ENCODE measurements at regions not wholly inside any gene's neighbourhood (a gene's known extent, or its start where the extent isn't known, plus 50 kb on each side); places are given as distances from the start of the nearest gene placed in this dataset.

- DNase-seq (ENCODE audit: low read depth in 2 of 2): peak; percentile 83 to 96
- Histone ChIP-seq H2AFZ (ENCODE audit: low read length) (no peak overlapping the region), H3K4me1 (ENCODE audit: control insufficient read depth, extremely low read depth, insufficient read depth, low read length) (peaks cover 2% of the 10 kb centered on the region), H3K4me3 (replicated peaks in 1 of 4; ENCODE audit: control extremely low read depth in 1 of 4, insufficient read depth in 1 of 4, low read depth in 3 of 4, low read length in 4 of 4) (no peak overlapping the region), H3K9me3 (ENCODE audit: control insufficient read depth, insufficient read depth, low read depth, low read length) (no peaks in the 10 kb centered on the region), H3K4me2 (ENCODE audit: extremely low read depth, insufficient read depth, low read length) (no peak overlapping the region), H3K27me3 (ENCODE audit: control insufficient read depth, insufficient read depth, low read length) (no peaks in the 10 kb centered on the region), H3K27ac (ENCODE audit: insufficient read depth, low read length) (no peak overlapping the region), H3K36me3 (ENCODE audit: control insufficient read depth, insufficient read depth, low read length) (no peaks in the 10 kb centered on the region), H4K20me1 (ENCODE audit: control insufficient read depth, extremely low read depth, insufficient read depth, low read length) (no peaks in the 10 kb centered on the region), H3K79me2 (ENCODE audit: control insufficient read depth, insufficient read depth, low read length) (no peaks in the 10 kb centered on the region), H3K9ac (ENCODE audit: insufficient read depth, low read length) (no peak overlapping the region)
- TF ChIP-seq EZH2 (IDR thresholded peaks at IDR 0.05; ENCODE audit: low read length, missing control alignments) (no peak), CTCF (conservative IDR thresholded peaks at IDR 0.05 in 1 of 2, IDR thresholded peaks at IDR 0.05 in 1 of 2; ENCODE audit: low read depth in 1 of 2, low read length in 2 of 2) (no peak)
These were observed 85.1 kb upstream of the ARHGAP5 start for GRCh38 chr14:31992011-31992447.

- no peaks in the 10 kb centered on the region for H3K9me3 ChIP-seq (ENCODE audit: control insufficient read depth, insufficient read depth, low read depth, low read length)
- no peaks in the 10 kb centered on the region for H3K27me3 ChIP-seq (ENCODE audit: control insufficient read depth, insufficient read depth, low read length)
- H3K4me1 ChIP-seq (ENCODE audit: control insufficient read depth, extremely low read depth, insufficient read depth, low read length): peaks cover 2% of the 10 kb centered on the region
- H2AFZ ChIP-seq (ENCODE audit: low read length): no peak overlapping the region
- H3K4me2 ChIP-seq (ENCODE audit: extremely low read depth, insufficient read depth, low read length): no peak overlapping the region
- no peaks in the 10 kb centered on the region for H3K36me3 ChIP-seq (ENCODE audit: control insufficient read depth, insufficient read depth, low read length)
- peak in 1 of 2 donors; percentile 70 for DNase-seq (ENCODE audit: low read depth in 2 of 2)
- H4K20me1 ChIP-seq (ENCODE audit: control insufficient read depth, extremely low read depth, insufficient read depth, low read length): no peaks in the 10 kb centered on the region
- no peak overlapping the region for H3K4me3 ChIP-seq (replicated peaks in 1 of 4; ENCODE audit: control extremely low read depth in 1 of 4, insufficient read depth in 1 of 4, low read depth in 3 of 4, low read length in 4 of 4)
- TF ChIP-seq EZH2 (IDR thresholded peaks at IDR 0.05; ENCODE audit: low read length, missing control alignments) (no peak), CTCF (conservative IDR thresholded peaks at IDR 0.05 in 1 of 2, IDR thresholded peaks at IDR 0.05 in 1 of 2; ENCODE audit: low read depth in 1 of 2, low read length in 2 of 2) (no peak)
- no peaks in the 10 kb centered on the region for H3K79me2 ChIP-seq (ENCODE audit: control insufficient read depth, insufficient read depth, low read length)
- no peak overlapping the region for H3K27ac ChIP-seq (ENCODE audit: insufficient read depth, low read length)
- H3K9ac ChIP-seq (ENCODE audit: insufficient read depth, low read length): no peak overlapping the region
These were observed 83.6 kb upstream of the ARHGAP5 start for GRCh38 chr14:31993521-31993951.

- Histone ChIP-seq H2AFZ (ENCODE audit: low read length) (no peak overlapping the region), H3K4me3 (replicated peaks in 1 of 4; ENCODE audit: control extremely low read depth in 1 of 4, insufficient read depth in 1 of 4, low read depth in 3 of 4, low read length in 4 of 4) (no peak overlapping the region), H3K9me3 (ENCODE audit: control insufficient read depth, insufficient read depth, low read depth, low read length) (no peaks in the 10 kb centered on the region), H3K9ac (ENCODE audit: insufficient read depth, low read length) (no peak overlapping the region), H3K36me3 (ENCODE audit: control insufficient read depth, insufficient read depth, low read length) (no peaks in the 10 kb centered on the region), H4K20me1 (ENCODE audit: control insufficient read depth, extremely low read depth, insufficient read depth, low read length) (no peaks in the 10 kb centered on the region), H3K27ac (ENCODE audit: insufficient read depth, low read length) (no peak overlapping the region), H3K4me2 (ENCODE audit: extremely low read depth, insufficient read depth, low read length) (no peak overlapping the region), H3K79me2 (ENCODE audit: control insufficient read depth, insufficient read depth, low read length) (no peaks in the 10 kb centered on the region), H3K27me3 (ENCODE audit: control insufficient read depth, insufficient read depth, low read length) (no peaks in the 10 kb centered on the region), H3K4me1 (ENCODE audit: control insufficient read depth, extremely low read depth, insufficient read depth, low read length) (peaks cover 2% of the 10 kb centered on the region)
- peak in 1 of 2 donors; percentile 82 for DNase-seq (ENCODE audit: low read depth in 2 of 2)
- TF ChIP-seq CTCF (conservative IDR thresholded peaks at IDR 0.05 in 1 of 2, IDR thresholded peaks at IDR 0.05 in 1 of 2; ENCODE audit: low read depth in 1 of 2, low read length in 2 of 2) (no peak), EZH2 (IDR thresholded peaks at IDR 0.05; ENCODE audit: low read length, missing control alignments) (no peak)
These were observed 82.6 kb upstream of the ARHGAP5 start for GRCh38 chr14:31994391-31995033.

All from fibroblast of lung (primary cell).